Fibroblast of skin of left biceps (primary cell): ENCODE measurements at regions not wholly inside any gene's neighbourhood (a gene's known extent, or its start where the extent isn't known, plus 50 kb on each side); places are given as distances from the start of the nearest gene placed in this dataset.
A peak's percentile ranks its signal among the peaks of the same experiment; 100 is the strongest.

Experiments used
- DNase-seq, 2 experiments: peaks; one replicate each; pipeline ENCODE4 v3.0.0-alpha.2; 2013; ENCODE audit warnings: low read depth in 2 of 2

DNA sequence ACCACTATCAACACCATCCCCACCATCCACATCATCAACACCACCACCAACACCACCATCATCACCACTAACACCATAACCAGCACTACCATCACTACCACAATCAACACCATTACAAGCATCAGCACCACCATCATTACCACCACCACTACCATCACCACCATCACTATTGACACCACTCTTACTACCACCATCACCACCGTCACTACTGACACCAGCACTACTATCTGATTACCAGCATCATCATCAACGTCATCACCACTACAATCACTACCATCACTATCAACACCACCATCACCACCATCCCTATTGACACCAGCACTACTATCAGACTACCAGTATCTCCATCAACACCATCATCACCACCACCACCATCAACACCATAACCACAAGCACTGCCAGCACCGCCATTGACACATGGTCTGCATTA, 106.1 kb upstream of the RUNX3 start:
- no peak for DNase-seq

DNA sequence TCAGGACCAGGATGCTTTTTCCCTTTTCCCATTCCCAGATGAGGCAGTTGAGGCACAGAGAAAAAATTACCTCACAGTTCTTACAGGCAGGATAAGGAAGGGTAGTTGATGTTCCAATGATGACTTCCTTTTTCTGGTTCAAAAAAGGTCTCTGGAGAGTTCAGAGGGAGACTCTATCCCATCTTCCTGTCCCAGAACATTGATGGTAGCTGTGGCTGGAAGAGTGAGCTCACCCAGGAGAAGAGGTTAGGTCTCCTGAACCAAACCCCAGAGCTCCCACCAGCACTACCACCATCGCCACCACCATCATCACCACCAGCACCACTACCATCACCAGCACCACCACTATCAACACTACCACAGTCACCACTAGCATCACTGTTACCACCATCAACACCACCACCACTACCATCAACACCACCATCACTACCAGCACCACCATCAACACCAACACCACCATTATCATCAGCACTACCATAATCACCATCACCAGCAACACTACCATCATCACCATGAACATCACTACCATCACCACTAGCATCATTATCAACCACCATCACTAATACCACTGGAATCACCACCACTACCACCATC, 105.5 kb upstream of the RUNX3 start:
- no peak for DNase-seq

DNA sequence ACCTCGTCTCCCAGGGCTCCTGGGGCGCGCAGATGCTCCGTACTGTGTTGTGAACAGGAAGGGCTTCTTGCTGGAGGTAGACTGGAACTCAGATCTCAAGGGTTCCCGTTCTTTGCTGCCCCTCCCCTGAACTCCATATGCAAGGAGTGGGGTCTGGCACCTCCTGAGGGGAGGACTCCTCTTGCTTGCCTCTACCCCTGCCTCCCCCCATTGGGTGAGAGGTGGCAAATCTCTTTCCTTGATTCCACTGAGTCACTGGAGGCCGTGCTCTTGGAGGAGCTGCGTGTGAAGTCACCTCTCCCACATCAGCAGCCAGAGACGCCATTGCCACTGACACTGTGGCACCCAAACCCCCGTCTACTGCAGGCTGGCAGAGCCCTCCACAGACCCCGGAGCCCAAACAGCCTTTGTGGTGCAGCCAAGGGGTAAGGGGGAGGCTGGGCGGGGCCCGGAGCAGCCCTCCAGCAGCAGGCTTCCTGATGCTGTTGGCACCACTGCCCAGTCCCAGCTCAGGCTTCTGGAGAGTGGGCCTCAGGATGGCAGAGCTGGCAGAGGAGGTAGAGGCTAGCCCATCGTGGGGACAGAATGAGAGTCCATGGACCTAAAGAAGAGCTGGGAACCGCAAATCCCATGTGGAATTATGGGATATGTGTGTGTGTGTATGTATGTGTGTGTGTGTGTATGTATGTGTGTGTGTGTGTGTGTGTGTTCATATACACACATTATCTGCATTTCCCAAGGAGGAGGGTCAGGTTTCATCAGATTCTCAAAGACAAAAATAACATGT, 104.9 kb upstream of the RUNX3 start:
- no peak for DNase-seq

DNA sequence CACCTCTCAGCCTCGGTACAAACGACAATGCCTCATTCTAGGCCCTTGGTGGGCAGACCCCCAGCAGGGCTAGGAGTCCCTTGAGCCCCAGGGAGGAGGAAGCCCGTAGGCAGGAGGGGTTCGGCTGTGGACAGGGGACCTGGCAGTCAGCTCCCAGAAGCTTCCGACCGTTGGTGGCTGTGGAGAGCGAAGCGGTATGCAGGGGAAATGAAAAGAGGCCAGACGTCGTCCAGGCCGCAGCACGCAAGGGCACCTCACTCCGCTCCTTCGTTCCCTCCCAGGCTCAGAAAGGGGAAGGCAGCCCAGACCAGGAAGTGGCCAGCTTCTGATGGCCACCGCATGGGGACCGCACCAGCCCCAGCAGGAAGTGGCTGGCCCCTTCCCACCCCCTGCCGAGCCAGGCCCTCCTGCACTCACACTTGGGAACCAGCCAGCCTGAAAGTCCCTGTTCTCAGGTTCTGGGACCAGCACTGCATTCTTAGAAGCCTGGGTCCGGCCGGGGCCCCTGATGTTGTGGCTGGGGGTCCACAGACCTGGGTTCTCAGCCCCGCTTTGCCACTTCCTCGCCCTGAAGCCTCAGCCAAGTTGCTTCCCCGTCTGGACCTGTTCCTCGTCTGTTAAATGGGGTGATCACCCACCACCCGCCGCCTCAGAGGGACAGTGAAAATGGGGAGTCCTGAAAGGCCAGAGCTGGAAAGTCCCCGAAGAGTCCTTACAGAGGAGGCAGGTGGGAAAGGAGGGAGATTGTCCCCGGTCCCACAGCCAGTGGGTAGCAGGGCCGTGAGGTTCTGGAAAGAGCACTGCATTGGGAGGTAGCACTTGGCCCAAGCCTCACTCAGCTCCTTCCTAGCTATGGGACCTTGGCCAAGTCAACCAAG, 104.0 kb upstream of the RUNX3 start:
- no peak for DNase-seq

DNA sequence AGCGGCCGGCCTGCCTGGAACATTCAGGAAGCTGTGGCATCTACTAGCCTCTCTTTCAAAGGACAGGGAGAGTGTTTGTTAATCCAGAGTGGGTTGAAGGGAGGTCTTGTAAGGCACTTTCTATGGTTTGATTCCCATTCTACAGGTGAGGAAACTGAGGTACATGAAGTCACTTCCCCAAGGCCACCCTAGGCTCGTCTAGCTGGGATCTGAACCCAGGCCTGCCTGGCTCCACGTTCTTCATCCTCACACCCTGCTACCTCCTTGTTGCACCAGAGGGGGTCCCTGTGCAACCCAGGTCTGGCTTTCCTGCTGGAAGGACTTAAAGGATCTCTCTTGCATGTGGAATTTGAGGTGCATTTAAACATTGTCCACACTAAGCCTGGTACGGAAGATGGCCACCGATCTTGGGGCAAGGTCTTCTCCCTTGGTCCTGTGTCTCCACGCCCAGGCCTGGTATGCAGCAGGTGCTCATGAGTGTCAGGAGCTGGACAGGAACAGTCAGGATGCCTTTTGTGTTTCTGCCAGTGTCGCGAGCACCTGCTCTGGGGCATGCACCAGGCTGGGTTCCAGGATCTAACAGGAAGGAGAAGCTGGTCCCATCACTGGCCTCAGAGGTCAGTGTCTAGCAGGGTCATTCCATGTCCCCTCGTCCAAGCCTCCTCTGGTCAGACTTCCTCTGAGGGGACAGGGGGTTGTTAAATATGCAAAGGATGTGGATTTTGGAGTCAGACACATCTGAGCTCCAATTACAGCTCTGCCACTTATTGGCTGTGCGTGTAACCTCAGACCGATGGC, 103.2 kb upstream of the RUNX3 start:
- DNase-seq, result no peak

DNA sequence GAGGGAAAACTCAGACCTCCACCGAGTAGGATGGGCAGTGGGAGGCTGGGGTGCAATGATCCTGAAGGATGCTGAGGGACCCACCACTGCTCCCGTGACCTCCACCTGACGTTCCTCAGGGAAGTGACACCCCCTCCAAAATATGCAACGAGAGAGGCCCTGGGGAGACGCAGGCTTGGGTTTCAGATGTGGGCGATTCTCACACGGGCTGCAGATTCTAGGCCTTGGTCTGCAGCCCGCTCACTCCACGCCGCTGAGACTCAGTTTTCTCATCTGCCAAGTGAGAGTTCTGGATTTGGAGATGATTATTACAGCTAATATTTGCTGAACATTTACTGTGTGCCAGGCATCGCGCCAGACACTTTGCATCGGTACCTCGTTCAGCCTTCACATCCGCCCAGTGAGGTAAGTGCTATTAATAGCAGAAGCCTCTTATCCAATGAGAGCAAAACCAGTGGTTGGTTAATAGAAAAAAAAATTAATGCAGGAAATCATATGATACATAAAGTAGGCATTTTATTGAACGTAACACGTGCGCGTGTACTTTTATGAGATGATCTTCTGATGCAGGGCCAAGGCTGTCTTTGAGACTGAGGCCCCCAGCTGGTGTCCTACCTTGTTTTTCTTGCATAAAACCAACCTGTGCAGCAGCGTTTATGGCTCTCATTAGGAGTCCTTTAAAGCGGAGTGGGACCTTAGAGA, 102.0 kb upstream of the RUNX3 start:
- DNase-seq, result peak; percentile 57 to 60

DNA sequence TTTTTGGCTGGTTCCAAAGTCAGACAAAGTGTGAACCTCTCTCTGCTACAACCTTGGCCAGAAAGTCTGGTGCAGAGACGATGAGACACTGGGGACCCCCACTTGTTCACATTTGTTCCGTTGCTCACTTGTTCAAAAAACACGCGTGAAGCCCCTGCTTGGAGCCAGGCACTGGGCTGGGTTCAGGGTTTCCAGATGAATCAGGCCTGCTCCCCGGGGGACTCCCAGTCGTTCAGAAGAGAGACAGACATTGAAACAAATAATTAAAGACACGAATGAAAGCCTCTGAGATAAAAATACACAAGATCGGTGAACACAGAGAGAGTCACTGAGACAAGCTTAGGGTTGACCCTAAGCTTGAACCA, 101.5 kb upstream of the RUNX3 start:
- no peak for DNase-seq

DNA sequence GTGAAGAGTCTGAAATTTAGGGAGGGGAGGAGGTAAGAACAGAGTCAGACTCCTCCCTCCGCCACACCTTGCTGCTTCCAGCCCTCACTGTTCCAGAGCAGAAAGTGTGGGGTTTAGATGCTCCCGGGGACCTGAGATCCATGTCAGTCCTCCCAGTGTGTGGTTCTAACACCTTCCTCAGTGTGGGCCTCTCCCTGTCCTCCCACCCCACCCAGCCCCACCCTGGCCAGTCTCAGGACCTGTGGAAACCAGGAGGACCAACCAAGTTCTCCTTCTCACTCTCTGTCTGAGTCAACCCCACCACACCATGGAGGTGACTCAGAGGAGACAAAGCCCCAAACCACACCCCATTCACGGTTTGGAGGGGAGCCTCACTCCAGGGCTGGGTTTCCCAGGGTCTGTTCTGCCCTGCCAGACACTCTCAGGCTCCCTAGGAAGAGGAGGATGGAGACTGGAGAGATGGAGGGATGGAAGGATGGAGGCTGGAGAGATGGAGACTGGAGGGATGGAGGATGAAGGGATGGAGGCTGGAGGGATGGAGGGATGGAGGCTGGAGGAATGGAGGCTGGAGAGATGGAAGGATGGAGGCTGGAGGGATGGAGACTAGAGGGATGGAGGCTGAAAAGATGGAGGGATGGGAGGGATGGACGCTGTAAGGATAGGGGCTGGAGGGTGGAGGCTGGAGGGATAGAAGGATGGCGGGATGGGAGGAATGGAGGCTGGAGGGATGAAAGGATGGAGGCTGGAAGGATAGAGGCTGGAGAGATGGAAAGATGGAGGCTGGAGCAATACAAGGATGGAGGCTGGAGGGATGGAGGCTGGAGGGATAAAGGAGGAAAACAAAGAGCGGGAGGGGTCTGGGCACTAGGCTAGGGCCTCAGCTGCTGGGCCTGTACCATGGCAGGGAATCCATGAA, 100.9 kb upstream of the RUNX3 start:
- no peak for DNase-seq

DNA sequence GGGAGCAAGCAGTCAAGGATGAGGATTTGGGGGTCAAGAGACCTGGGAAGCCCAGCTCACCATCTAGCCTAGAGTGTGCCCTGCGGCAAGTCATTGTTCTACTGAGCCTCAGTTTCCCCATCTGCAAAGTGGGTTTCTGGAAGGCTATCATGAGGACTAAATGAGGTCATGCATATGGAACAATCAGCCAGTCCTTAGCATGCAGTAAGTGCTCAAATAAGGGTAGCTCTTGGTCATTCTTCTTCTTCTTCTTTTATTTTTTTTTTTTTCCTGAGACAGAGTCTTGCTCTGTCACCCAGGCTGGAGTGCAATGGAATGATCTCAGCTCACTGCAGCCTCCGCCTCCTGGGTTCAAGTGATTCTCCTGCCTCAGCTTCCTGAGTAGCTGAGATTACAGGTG, 99.9 kb upstream of the RUNX3 start:
- no peak for DNase-seq

DNA sequence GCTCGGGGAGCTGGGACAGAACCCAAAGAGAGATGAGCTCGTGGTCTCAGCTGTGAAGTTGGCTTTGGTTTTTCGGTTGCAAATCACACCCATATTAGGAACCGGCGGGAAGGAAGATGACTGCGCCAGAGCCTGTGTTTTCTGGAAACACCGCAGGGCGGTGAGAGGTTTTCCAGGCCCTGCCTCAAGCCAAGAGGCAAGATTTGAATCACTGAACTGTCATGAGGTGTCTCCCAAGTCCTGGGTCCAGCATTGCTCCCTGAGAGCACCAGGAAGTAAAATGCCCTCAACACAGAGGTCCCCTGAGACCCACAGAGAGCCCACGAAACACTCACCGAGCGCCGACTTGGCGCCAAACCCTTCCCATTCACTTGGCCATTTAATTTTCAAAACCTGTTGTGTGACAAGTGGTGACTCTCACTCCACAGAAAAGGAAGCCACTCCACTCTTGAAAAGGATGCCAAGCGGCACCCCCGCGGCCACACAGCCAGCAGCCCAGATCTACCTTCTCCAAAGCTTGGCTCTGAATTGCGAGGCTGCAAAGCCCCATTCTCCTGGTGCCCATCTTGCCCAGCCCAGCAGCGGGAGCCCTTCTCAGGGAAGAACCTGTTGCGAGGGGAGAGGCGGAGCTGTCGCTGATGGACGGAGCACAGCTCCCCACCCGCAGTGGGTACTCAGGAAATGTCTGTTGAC, 99.0 kb upstream of the RUNX3 start:
- no peak for DNase-seq

DNA sequence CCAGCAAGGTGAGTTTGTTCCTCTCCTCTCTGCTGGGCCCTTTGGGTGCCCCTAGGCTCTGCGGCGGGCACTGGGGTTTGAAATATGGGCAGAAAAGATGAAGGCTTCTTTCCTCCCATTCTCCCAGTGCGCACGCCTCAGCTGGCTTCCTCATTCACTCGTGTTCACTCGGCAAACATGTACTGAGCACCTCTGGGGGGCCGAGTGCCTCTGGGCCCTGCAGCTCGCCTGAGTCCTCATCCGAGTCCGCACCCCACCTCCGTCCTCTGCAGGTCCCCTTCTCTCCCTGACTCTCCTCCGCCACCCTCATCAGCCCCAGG, 98.5 kb upstream of the RUNX3 start:
- DNase-seq, result no peak

DNA sequence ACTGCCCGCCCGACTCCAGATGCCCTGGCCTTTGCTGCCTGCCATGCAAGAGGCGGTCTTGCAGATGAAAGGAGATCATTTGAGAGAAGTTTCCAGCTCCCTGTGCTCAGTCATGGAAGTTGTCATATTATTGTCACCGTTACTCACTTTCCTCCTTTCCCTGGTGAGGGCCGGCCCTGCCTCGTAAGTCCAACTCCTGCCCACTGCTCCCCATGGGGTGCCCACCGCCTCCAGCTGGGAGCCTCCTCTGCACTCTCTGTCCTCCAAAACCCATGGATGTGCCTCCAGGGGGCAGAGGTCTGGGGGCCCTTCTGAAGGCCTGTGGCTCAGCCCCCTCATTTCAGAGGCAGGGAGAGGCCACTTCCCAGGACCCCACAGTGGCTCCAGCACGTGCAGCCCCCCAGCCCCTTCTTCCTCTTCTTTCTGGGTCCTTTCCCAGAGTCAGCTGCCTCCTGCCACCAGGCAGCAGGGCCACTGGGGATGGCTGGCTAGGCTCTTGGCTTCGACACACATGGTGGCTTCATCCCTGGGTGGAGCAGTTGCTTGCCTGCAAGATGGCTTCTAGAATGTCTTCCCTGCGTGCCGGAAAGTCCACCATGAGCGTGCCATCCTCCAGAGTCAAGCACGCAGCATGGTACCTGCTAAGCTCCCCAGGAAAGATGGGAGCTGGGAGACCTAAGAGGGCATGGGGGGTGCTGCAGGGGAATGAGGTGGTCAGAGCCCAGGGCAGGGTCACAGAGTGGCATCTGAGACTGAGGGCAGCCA, 97.9 kb upstream of the RUNX3 start:
- no peak for DNase-seq

DNA sequence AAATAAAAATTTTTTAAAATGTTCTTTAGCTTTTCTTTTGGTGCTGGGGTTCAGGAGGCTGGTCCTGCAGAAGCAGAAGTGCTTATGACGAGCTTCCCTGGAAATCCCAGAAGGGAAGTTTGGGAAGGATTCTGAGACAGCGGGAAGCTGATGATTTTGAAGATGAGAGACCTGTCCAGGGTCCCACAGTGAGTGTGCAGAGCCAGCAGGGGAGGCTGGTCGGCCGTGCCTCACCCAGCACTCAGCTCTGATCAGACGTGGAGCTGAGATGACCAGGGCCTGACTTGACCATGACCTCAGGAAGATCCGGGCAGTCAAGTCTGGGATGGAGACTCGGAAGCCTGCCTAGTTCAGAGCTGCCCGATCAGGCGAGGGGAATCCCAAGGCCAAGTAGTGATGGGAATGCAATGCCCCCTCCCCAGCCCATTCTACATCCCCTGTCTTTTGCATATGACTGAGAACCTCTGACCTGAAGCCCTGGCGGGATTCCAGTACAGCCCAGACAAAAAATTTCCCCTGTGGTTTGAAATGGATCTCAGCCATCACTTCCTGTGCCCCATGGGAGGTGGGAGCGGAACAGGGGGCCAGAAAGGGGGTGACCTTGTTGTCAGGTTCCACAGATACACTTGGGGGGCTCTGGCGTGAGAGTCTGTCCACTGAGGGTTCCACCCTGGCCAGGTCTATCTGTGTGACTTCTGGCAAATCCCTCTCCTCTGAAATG, 96.8 kb upstream of the RUNX3 start:
- no peak for DNase-seq

DNA sequence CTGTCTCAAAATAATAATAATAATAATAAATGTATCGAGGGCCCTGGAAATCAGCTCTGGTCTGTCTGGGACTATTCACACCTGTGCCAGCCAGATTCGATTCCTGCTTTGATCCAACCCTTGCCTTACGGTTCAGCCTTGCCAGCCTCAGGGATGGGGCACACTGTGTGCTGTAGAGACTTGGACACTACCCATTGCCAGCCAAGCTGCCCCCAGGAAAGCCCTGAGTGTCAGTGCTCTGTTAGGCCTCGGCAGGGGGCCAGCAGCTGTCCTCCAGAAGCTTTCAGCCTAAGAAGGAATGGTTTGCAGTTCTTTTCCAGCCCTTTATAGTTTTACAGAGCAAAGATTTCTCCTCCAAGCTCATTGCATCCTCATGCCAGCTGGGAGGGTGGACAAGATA, 96.2 kb upstream of the RUNX3 start:
- DNase-seq, result no peak

DNA sequence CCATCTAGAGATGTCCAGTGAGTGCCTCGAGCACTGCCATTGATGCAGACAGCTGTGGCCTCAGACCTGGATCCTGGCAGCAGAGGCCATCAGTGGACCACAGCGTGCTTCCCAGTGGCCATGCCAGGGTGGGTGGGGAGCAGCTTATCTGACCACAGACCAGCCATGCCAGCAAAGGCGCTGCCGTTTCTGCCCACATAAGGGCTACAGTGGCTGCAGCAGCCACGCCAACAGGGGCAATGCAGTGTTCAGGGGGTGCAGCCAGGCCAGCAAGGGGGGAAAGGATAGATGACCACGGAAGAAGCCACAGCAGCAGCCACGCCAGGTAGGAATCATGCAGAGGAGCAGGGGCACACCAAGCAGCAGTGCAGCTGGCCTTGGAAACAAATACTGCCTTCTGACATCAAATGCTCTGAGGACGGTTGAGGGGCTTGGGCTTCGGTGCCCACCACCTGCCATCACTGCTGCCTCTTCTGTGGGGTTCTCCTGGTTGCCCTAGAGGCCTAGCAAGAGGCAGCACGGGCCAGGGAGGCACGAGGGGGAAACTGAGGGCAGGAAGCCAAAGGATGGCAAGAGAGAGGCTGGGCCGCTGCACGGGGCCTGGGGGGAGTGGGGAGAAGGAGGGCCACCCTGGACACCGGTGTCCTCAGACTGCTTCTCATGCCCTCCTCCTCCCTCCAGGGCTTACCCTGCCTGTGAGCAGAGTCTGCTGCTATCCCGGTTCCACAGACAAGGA, 94.7 kb upstream of the RUNX3 start:
- no peak for DNase-seq

DNA sequence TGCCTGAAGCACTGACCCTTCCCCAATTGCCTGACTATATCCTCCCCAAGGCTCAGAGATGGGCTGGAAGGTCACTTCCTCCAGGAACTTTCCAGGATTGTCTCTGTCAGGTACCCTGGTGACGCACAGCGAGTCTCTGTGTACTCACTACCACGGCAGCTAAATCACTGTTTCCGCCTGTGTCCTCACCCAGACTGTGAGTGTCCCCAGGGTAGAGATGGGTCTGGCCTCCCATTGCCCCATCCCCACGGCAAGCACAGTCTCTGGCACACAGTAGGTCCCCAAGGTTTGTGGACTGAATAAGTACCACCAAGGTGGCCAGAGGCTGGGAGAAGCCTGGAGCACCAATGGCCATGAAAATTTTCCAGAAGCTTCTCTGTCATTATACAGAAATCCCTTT, 93.8 kb upstream of the RUNX3 start:
- DNase-seq, result no peak

DNA sequence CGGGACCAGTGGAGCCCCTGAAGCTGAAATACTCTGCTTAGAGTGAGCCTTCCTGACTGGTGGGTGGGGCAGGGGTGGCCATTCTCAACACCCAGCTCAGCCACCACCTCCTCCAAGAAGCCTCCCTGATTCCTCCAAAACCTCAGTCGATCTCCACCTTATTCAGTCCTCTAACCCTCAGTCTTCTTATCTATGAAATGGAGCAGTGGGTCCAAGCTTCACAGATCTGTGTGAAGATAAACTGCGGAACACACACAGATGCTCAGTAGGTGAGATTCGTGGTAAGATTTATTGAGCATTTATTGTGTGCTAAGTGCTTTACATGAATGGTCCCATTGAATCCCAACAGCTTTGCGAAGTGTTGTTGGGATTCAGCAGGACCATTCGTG, 93.1 kb upstream of the RUNX3 start:
- no peak for DNase-seq
